GM12873 (cell line): ENCODE measurements at regions not wholly inside any gene's neighbourhood (a gene's known extent, or its start where the extent isn't known, plus 50 kb on each side); places are given as distances from the start of the nearest gene placed in this dataset.

Source experiments
- CTCF ChIP-seq: IDR thresholded peaks from 2 replicates; pipeline ENCODE4 v1.5.1; 2012; ENCODE audit warnings: low read depth, mild to moderate bottlenecking, moderate library complexity, low read length, control low read depth; ENCODE audit not compliant: insufficient read depth; ENCODE audit errors: missing control alignments

DNA sequence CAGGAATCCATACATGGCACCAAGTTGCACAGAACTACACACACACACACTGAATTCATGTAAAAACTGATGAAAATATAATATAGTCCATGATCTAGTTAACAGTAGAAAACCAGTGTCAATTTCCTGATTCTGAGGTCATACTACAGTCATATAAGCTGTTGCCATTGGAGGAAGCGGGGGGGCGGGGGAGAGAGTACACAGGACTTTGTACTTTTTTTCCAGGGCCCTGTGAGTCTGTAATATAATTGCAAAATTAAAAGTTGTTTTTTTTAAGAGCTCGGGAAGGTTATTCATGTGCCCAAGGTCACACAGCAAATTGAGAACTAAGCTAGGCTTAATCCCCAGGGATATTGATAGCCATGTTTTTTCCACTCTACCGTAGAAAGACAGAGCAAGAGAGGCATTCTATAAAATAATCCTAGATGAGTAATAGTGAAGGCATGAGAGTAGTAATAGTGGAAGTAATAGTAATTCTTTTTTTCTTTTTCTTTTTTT, 312.3 kb downstream of the MN1 start:
- no peak for TF ChIP-seq CTCF

DNA sequence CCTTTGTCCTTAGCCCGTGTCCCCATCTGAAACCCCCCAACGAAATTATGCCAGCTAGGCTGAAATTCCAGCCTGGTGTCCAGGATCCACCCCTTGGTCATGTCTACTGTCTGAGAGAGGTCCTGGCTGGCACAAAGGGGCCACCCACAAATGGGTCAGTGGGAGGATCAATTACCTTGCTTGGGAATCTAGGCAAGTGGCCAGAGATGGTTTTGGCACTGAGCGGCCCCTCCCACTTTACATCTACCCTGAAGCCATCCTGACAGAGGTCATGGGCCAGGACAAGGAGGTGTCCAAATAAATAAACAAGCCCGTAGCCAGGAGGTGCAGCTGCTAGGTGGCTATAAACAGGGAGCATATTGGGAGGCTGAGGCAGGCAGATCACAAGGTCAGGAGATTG, 311.5 kb downstream of the MN1 start:
- no peak for TF ChIP-seq CTCF

- no peak for TF ChIP-seq CTCF
Measured at GRCh38 chr22:27491888-27492287, 309.7 kb downstream of the MN1 start.

DNA sequence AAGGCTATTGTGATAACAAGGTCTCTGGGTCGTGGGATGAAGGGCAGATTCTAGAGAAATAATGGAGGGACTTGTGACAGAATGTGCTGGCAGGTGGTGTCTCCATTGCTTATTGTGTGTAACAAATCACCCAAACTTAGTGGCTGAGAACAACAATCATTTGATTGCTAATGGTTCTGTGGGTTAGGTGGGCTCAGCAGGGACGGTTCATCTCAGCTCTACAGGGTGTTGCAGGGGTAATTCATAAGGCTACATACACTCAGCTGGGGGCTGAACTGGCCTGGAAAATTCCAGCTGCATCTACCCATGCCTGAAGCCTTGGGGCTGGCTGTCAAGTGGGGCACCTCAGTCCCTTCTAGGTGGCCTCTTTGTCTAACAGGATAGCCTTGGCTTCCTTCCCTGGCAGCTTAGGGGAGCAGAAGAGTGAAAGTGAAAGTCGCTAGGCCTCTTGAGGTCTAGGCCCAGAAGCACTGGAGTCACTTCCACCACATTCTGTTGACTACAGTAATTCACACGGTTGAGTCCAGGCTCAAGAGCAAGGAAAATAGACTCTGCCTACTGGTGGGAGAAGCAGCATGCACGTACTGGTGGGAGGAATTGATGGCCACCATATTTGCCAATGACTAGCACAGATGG, 308.9 kb downstream of the MN1 start:
- TF ChIP-seq CTCF = no peak

DNA sequence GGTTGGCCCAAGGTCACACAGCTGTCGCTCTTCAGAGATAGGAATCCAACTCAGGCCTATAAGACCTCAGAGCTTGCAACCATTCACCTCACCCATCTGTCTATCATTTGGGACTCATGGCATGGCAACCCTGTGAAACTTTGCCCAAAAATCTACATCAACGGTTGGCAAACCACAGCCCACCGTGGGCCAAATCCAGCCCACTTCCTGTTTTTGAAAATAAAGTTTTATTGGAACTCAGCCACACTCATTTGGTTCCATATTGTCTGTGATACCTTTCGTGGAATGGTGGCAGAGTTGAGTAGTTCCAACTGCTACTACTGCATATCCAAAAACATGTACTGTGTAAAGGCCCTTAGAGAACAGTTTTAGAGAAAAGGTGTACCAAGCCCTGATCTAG, 307.8 kb downstream of the MN1 start:
- no peak for TF ChIP-seq CTCF

DNA sequence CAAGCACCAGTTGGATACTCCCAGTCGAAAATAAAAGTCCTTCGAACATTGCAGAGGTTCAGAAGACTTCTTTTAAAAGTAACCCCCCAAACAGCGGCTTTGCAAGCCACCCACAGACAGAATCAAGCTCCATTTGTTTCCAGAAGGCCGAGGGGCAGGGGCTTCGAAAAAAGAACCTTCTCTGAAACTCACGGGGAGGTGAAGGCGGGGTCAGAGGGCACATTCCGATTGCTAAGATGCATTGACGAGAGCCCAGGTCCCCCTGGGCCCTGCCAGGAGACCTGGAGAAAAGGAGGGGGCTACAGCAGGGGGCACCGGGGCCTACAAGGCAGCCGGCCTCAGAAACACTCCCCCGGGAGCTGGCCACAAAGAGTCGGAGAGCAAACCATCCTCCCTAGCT, 306.8 kb downstream of the MN1 start:
- TF ChIP-seq CTCF = no peak

GRCh38 chr22:27495325-27495724, 306.2 kb downstream of the MN1 start:
- TF ChIP-seq CTCF = no peak

GRCh38 chr22:27499121-27499520, 302.4 kb downstream of the MN1 start:
- no peak for TF ChIP-seq CTCF
